GM23338 (cell line): ENCODE measurements at regions not wholly inside any gene's neighbourhood (a gene's known extent, or its start where the extent isn't known, plus 50 kb on each side); places are given as distances from the start of the nearest gene placed in this dataset.
A peak's percentile ranks its signal among the peaks of the same experiment; 100 is the strongest.

Source experiments
- ATAC-seq: fragments of 200-7000 bp; cut with Tn5 transposase; 3 replicates; pipeline ENCODE4 v1.9.1; 2020
- DNase-seq: peaks from one replicate; pipeline ENCODE4 v3.0.0-alpha.2; 2015; ENCODE audit warnings: low spot score
- H2AFZ ChIP-seq: fragments of 200-600 bp; sonication (generic); 2 replicates; pipeline ENCODE4 v1.8.0; 2016; ENCODE audit warnings: antibody characterized with exemption, mild to moderate bottlenecking, moderate library complexity
- H3F3A ChIP-seq: fragments of 200-600 bp; sonication (generic); replicated peaks from 2 replicates; pipeline ENCODE4 v1.8.0; 2017; ENCODE audit warnings: antibody characterized with exemption, mixed run types, low read depth
- H3K27ac ChIP-seq: fragments of 200-600 bp; sonication (generic); 2 replicates; pipeline ENCODE4 v1.6.1; 2016; ENCODE audit warnings: low read depth
- H3K27me3 ChIP-seq: fragments of 200-600 bp; sonication (generic); 2 replicates; pipeline ENCODE4 v1.8.0; 2016; ENCODE audit warnings: mild to moderate bottlenecking, mixed run types, moderate library complexity; ENCODE audit not compliant: insufficient read depth
- H3K36me3 ChIP-seq: fragments of 200-600 bp; sonication (generic); 2 replicates; pipeline ENCODE4 v1.8.0; 2016; ENCODE audit warnings: mild to moderate bottlenecking; ENCODE audit not compliant: insufficient read depth
- H3K4me1 ChIP-seq: fragments of 200-600 bp; sonication (generic); 2 replicates; pipeline ENCODE4 v1.8.0; 2016; ENCODE audit warnings: mild to moderate bottlenecking, moderate library complexity; ENCODE audit not compliant: insufficient read depth
- H3K4me2 ChIP-seq: fragments of 200-600 bp; sonication (generic); 2 replicates; pipeline ENCODE4 v1.7.1; 2017; ENCODE audit warnings: mixed run types
- H3K4me3 ChIP-seq: fragments of 200-600 bp; sonication (generic); 2 replicates; pipeline ENCODE4 v1.6.1; 2016; ENCODE audit warnings: mixed run types
- H3K79me2 ChIP-seq: fragments of 200-600 bp; sonication (generic); replicated peaks from 2 replicates; pipeline ENCODE4 v1.8.0; 2017; ENCODE audit warnings: mild to moderate bottlenecking; ENCODE audit not compliant: insufficient read depth
- H3K9me2 ChIP-seq: fragments of 200-600 bp; sonication (generic); 2 replicates; pipeline ENCODE4 v1.8.0; 2017; ENCODE audit not compliant: insufficient read depth
- H4K20me1 ChIP-seq: fragments of 200-600 bp; sonication (generic); replicated peaks from 2 replicates; pipeline ENCODE4 v1.8.0; 2017; ENCODE audit warnings: mild to moderate bottlenecking; ENCODE audit not compliant: insufficient read depth
- H3K27ac Mint-ChIP-seq: 2 replicates; pipeline ENCODE4 v1.8.0; 2020; ENCODE audit warnings: inconsistent platforms, mild to moderate bottlenecking, moderate library complexity, mixed read lengths
- H3K27me3 Mint-ChIP-seq: 3 replicates; pipeline ENCODE4 v1.8.0; 2022; ENCODE audit warnings: low read depth, mild to moderate bottlenecking, moderate library complexity, mixed read lengths, inconsistent platforms; ENCODE audit not compliant: insufficient read depth, poor library complexity
- H3K36me3 Mint-ChIP-seq: 3 replicates; pipeline ENCODE4 v1.8.0; 2021; ENCODE audit warnings: low read depth, mild to moderate bottlenecking, inconsistent platforms, moderate library complexity, mixed read lengths
- H3K4me1 Mint-ChIP-seq: 3 replicates; pipeline ENCODE4 v1.8.0; 2020; ENCODE audit warnings: mild to moderate bottlenecking, inconsistent platforms, mixed read lengths
- H3K4me3 Mint-ChIP-seq: 3 replicates; pipeline ENCODE4 v1.8.0; 2021; ENCODE audit warnings: moderate library complexity, mild to moderate bottlenecking, inconsistent platforms, mixed read lengths
- H3K9me3 Mint-ChIP-seq: 3 replicates; pipeline ENCODE4 v1.8.0; 2020; ENCODE audit warnings: moderate library complexity, mild to moderate bottlenecking, inconsistent platforms, mixed read lengths
- CREB1 ChIP-seq: fragments of 250-450 bp; sonication (Bioruptor Pico); IDR thresholded peaks from 2 replicates; pipeline ENCODE4 v1.5.0; 2020; ENCODE audit warnings: low read depth, mild to moderate bottlenecking, moderate library complexity
- EZH2 ChIP-seq: fragments of 200-600 bp; sonication (generic); IDR thresholded peaks from one replicate; pipeline ENCODE4 v1.8.0; 2017; ENCODE audit warnings: antibody characterized with exemption, mild to moderate bottlenecking, low read depth; ENCODE audit not compliant: unreplicated experiment
- EZH2phosphoT487 ChIP-seq: fragments of 200-600 bp; sonication (generic); IDR thresholded peaks from one replicate; pipeline ENCODE4 v1.8.1; 2018; ENCODE audit warnings: antibody characterized with exemption; ENCODE audit not compliant: unreplicated experiment
- JUNB ChIP-seq: IDR thresholded peaks from one replicate; pipeline ENCODE4 v1.6.1; 2016; ENCODE audit warnings: antibody characterized with exemption; ENCODE audit not compliant: unreplicated experiment
- NANOG ChIP-seq: IDR thresholded peaks from 2 replicates; pipeline ENCODE4 v1.6.1; 2016; ENCODE audit warnings: antibody characterized with exemption, borderline replicate concordance
- POLR2AphosphoS5 ChIP-seq: IDR thresholded peaks from 2 replicates; pipeline ENCODE4 v1.6.1; 2016; ENCODE audit warnings: antibody characterized with exemption, low read depth
- STAT1 ChIP-seq: IDR thresholded peaks from one replicate; pipeline ENCODE4 v1.6.1; 2016; ENCODE audit warnings: antibody characterized with exemption; ENCODE audit not compliant: unreplicated experiment
- ZNF114 ChIP-seq: fragments of 250-450 bp; sonication (Bioruptor Pico); IDR thresholded peaks from 2 replicates; pipeline ENCODE4 v1.5.0; 2020; ENCODE audit warnings: mild to moderate bottlenecking, moderate library complexity
- ZNF331 ChIP-seq: fragments of 250-450 bp; sonication (Bioruptor Pico); IDR thresholded peaks from 2 replicates; pipeline ENCODE4 v1.5.0; 2020; ENCODE audit warnings: low read depth, mild to moderate bottlenecking, moderate library complexity
- ZNF462 ChIP-seq: fragments of 250-450 bp; sonication (Bioruptor Pico); IDR thresholded peaks from 2 replicates; pipeline ENCODE4 v1.5.0; 2020; ENCODE audit warnings: mild to moderate bottlenecking, moderate library complexity
- TF ChIP-seq, protein P1 (sequence below), 2 experiments: fragments of 200-600 bp in 1 of 2; sonication (generic) in 1 of 2; conservative IDR thresholded peaks; 2 replicates each; pipeline versions ENCODE4 v1.5.1 to v1.6.1; 2016 to 2017; ENCODE audit warnings: antibody characterized with exemption in 2 of 2, low read depth in 2 of 2, mild to moderate bottlenecking in 2 of 2, moderate library complexity in 1 of 2
- TF ChIP-seq, protein P2 (sequence below): IDR thresholded peaks from 2 replicates; pipeline ENCODE4 v1.6.1; 2016; ENCODE audit warnings: antibody characterized with exemption
- TF ChIP-seq, protein P3 (sequence below): IDR thresholded peaks from one replicate; pipeline ENCODE4 v1.6.1; 2018; ENCODE audit warnings: antibody characterized with exemption; ENCODE audit not compliant: unreplicated experiment

GRCh38 chr6:85110943-85111342, 338.9 kb upstream of the NT5E start:
- no peaks in the 10 kb centered on the region for H3K9me3 Mint-ChIP-seq
- no peak for DNase-seq
- Histone ChIP-seq H3K27me3 (no peaks in the 10 kb centered on the region), H3K36me3 (no peaks in the 10 kb centered on the region), H3F3A (no peaks in the 10 kb centered on the region), H3K9me2 (no peaks in the 10 kb centered on the region), H3K4me2 (no peak overlapping the region), H3K79me2 (no peaks in the 10 kb centered on the region), H3K27ac (no peak overlapping the region), H4K20me1 (no peaks in the 10 kb centered on the region), H2AFZ (no peak overlapping the region; the same call in 1 of the 2 replicates), H3K4me1 (peaks cover 28% of the 10 kb centered on the region), H3K4me3 (no peak overlapping the region)
- no peak for TF ChIP-seq POLR2AphosphoS5
- TF ChIP-seq ZNF114 (CRISPR knock-in tag), result no peak
- no peak for TF ChIP-seq ZNF462 (CRISPR knock-in tag)
- no peak for TF ChIP-seq EZH2
- no peak for TF ChIP-seq NANOG
- TF ChIP-seq, protein P1, sequence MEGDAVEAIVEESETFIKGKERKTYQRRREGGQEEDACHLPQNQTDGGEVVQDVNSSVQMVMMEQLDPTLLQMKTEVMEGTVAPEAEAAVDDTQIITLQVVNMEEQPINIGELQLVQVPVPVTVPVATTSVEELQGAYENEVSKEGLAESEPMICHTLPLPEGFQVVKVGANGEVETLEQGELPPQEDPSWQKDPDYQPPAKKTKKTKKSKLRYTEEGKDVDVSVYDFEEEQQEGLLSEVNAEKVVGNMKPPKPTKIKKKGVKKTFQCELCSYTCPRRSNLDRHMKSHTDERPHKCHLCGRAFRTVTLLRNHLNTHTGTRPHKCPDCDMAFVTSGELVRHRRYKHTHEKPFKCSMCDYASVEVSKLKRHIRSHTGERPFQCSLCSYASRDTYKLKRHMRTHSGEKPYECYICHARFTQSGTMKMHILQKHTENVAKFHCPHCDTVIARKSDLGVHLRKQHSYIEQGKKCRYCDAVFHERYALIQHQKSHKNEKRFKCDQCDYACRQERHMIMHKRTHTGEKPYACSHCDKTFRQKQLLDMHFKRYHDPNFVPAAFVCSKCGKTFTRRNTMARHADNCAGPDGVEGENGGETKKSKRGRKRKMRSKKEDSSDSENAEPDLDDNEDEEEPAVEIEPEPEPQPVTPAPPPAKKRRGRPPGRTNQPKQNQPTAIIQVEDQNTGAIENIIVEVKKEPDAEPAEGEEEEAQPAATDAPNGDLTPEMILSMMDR (conservative IDR thresholded peaks at IDR 0.05; ENCODE audit: low read depth in 2 of 2), result no peak
- TF ChIP-seq ZNF331 (CRISPR knock-in tag), result no peak
- TF ChIP-seq JUNB, result no peak
- no peak for TF ChIP-seq EZH2phosphoT487
- TF ChIP-seq CREB1 (CRISPR knock-in tag), result no peak
- TF ChIP-seq, protein P2, sequence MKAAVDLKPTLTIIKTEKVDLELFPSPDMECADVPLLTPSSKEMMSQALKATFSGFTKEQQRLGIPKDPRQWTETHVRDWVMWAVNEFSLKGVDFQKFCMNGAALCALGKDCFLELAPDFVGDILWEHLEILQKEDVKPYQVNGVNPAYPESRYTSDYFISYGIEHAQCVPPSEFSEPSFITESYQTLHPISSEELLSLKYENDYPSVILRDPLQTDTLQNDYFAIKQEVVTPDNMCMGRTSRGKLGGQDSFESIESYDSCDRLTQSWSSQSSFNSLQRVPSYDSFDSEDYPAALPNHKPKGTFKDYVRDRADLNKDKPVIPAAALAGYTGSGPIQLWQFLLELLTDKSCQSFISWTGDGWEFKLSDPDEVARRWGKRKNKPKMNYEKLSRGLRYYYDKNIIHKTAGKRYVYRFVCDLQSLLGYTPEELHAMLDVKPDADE, result no peak
- TF ChIP-seq, protein P3, sequence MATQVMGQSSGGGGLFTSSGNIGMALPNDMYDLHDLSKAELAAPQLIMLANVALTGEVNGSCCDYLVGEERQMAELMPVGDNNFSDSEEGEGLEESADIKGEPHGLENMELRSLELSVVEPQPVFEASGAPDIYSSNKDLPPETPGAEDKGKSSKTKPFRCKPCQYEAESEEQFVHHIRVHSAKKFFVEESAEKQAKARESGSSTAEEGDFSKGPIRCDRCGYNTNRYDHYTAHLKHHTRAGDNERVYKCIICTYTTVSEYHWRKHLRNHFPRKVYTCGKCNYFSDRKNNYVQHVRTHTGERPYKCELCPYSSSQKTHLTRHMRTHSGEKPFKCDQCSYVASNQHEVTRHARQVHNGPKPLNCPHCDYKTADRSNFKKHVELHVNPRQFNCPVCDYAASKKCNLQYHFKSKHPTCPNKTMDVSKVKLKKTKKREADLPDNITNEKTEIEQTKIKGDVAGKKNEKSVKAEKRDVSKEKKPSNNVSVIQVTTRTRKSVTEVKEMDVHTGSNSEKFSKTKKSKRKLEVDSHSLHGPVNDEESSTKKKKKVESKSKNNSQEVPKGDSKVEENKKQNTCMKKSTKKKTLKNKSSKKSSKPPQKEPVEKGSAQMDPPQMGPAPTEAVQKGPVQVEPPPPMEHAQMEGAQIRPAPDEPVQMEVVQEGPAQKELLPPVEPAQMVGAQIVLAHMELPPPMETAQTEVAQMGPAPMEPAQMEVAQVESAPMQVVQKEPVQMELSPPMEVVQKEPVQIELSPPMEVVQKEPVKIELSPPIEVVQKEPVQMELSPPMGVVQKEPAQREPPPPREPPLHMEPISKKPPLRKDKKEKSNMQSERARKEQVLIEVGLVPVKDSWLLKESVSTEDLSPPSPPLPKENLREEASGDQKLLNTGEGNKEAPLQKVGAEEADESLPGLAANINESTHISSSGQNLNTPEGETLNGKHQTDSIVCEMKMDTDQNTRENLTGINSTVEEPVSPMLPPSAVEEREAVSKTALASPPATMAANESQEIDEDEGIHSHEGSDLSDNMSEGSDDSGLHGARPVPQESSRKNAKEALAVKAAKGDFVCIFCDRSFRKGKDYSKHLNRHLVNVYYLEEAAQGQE, result no peak
- no peak for TF ChIP-seq STAT1
- ATAC-seq, result no peak
- peaks cover 3% of the 10 kb centered on the region for H3K27me3 Mint-ChIP-seq
- no peak overlapping the region for H3K4me3 Mint-ChIP-seq
- H3K27ac Mint-ChIP-seq, result 0 out of 2 replicates have a peak overlapping the region, but pooled peaks have one; percentile 16
- H3K36me3 Mint-ChIP-seq, result no peaks in the 10 kb centered on the region
- peaks cover 29% of the 10 kb centered on the region for H3K4me1 Mint-ChIP-seq
